SK-N-MC (cell line): ENCODE measurements at regions not wholly inside any gene's neighbourhood (a gene's known extent, or its start where the extent isn't known, plus 50 kb on each side); places are given as distances from the start of the nearest gene placed in this dataset.

Experiments used
- DNase-seq: peaks from one replicate; pipeline ENCODE4 v3.0.0-alpha.2; 2011; ENCODE audit warnings: low read depth, low spot score
- H3K27ac ChIP-seq: fragments of 200-600 bp; sonication (generic); 2 replicates; pipeline ENCODE4 v1.5.1; 2016; ENCODE audit warnings: mixed run types
- H3K36me3 ChIP-seq: fragments of 200-600 bp; sonication (generic); 2 replicates; pipeline ENCODE4 v1.6.1; 2017; ENCODE audit warnings: antibody characterized with exemption, low read length, mixed read lengths; ENCODE audit not compliant: insufficient read depth
- H3K4me3 ChIP-seq: fragments of 200-600 bp; sonication (generic); 2 replicates; pipeline ENCODE4 v1.5.1; 2016
- H3K9ac ChIP-seq: fragments of 200-600 bp; sonication (generic); 2 replicates; pipeline ENCODE4 v1.8.0; 2017; ENCODE audit warnings: mixed run types, mixed read lengths; ENCODE audit not compliant: insufficient read length
- H3K9me3 ChIP-seq: fragments of 200-600 bp; sonication (generic); 2 replicates; pipeline ENCODE4 v1.6.1; 2017; ENCODE audit warnings: low read depth, mild to moderate bottlenecking, antibody characterized with exemption, low read length, moderate library complexity, mixed read lengths
- EZH2 ChIP-seq: fragments of 200-600 bp; sonication (generic); IDR thresholded peaks from one replicate; pipeline ENCODE4 v1.6.1; 2017; ENCODE audit warnings: antibody characterized with exemption
- FOXP2 ChIP-seq: optimal IDR thresholded peaks from 2 replicates; pipeline ENCODE3; 2011; ENCODE audit warnings: mild to moderate bottlenecking, moderate library complexity; ENCODE audit not compliant: insufficient read depth; ENCODE audit errors: extremely low read length, control extremely low read depth
- POLR2AphosphoS5 ChIP-seq: IDR thresholded peaks from 2 replicates; pipeline ENCODE4 v1.6.1; 2012; ENCODE audit warnings: mild to moderate bottlenecking, low read depth, low read length, borderline replicate concordance

GRCh38 chr3:193833592-193833991 is 240.6 kb downstream of the OPA1 start:
- Histone ChIP-seq H3K4me3 (no peak overlapping the region), H3K36me3 (no peaks in the 10 kb centered on the region), H3K9me3 (no peaks in the 10 kb centered on the region), H3K9ac (no peak overlapping the region), H3K27ac (no peak overlapping the region)
- no peak for DNase-seq
- TF ChIP-seq POLR2AphosphoS5 = no peak
- no peak for TF ChIP-seq EZH2
- TF ChIP-seq FOXP2 = no peak

GRCh38 chr3:193835414-193835813 is 242.4 kb downstream of the OPA1 start:
- Histone ChIP-seq H3K36me3 (no peaks in the 10 kb centered on the region), H3K9ac (no peak overlapping the region), H3K9me3 (no peaks in the 10 kb centered on the region), H3K4me3 (no peak overlapping the region), H3K27ac (no peak overlapping the region)
- no peak for DNase-seq
- TF ChIP-seq FOXP2 (no peak), EZH2 (no peak)

- no peaks in the 10 kb centered on the region for H3K36me3 ChIP-seq
- TF ChIP-seq FOXP2 (no peak), POLR2AphosphoS5 (no peak), EZH2 (no peak)
- H3K9me3 ChIP-seq = no peaks in the 10 kb centered on the region
- no peak for DNase-seq
- H3K27ac ChIP-seq = no peak overlapping the region
- H3K9ac ChIP-seq = no peak overlapping the region
- no peak overlapping the region for H3K4me3 ChIP-seq
These were observed 243.5 kb downstream of the OPA1 start for GRCh38 chr3:193836511-193836910.

GRCh38 chr3:193836918-193837317 is 243.9 kb downstream of the OPA1 start:
- no peak overlapping the region for H3K9ac ChIP-seq
- no peak for DNase-seq
- no peak overlapping the region for H3K4me3 ChIP-seq
- H3K9me3 ChIP-seq = no peaks in the 10 kb centered on the region
- TF ChIP-seq POLR2AphosphoS5 (no peak), EZH2 (no peak), FOXP2 (no peak)
- H3K36me3 ChIP-seq = no peaks in the 10 kb centered on the region
- H3K27ac ChIP-seq = no peak overlapping the region

GRCh38 chr3:193837347-193837827 is 244.4 kb downstream of the OPA1 start:
- H3K36me3 ChIP-seq = no peaks in the 10 kb centered on the region
- TF ChIP-seq EZH2 (no peak), FOXP2 (no peak), POLR2AphosphoS5 (no peak)
- DNase-seq = no peak
- H3K9ac ChIP-seq = no peak overlapping the region
- no peak overlapping the region for H3K27ac ChIP-seq
- no peaks in the 10 kb centered on the region for H3K9me3 ChIP-seq
- H3K4me3 ChIP-seq = no peak overlapping the region

- Histone ChIP-seq H3K9me3 (no peaks in the 10 kb centered on the region), H3K4me3 (no peak overlapping the region), H3K27ac (no peak overlapping the region), H3K36me3 (no peaks in the 10 kb centered on the region), H3K9ac (no peak overlapping the region)
- DNase-seq = no peak
- no peak for TF ChIP-seq EZH2
- no peak for TF ChIP-seq FOXP2
- TF ChIP-seq POLR2AphosphoS5 = no peak
These were observed 247.2 kb downstream of the OPA1 start for GRCh38 chr3:193840111-193840641.

GRCh38 chr3:193841581-193841980 is 248.6 kb downstream of the OPA1 start:
- DNase-seq = no peak
- H3K27ac ChIP-seq = no peak overlapping the region

GRCh38 chr3:193842029-193842798 is 249.2 kb downstream of the OPA1 start:
- H3K9me3 ChIP-seq = no peaks in the 10 kb centered on the region
- no peak overlapping the region for H3K9ac ChIP-seq
- no peak for DNase-seq
- TF ChIP-seq POLR2AphosphoS5 (no peak), EZH2 (no peak), FOXP2 (no peak)
- no peak overlapping the region for H3K4me3 ChIP-seq
- no peak overlapping the region for H3K27ac ChIP-seq
- no peaks in the 10 kb centered on the region for H3K36me3 ChIP-seq

More at GRCh38 chr3:193841581-193841980, 248.6 kb downstream of the OPA1 start:
- H3K9ac ChIP-seq = no peak overlapping the region
- no peaks in the 10 kb centered on the region for H3K36me3 ChIP-seq
- no peaks in the 10 kb centered on the region for H3K9me3 ChIP-seq
- TF ChIP-seq FOXP2 (no peak), POLR2AphosphoS5 (no peak), EZH2 (no peak)
- no peak overlapping the region for H3K4me3 ChIP-seq

- TF ChIP-seq EZH2 = no peak
- TF ChIP-seq FOXP2 = no peak
- TF ChIP-seq POLR2AphosphoS5 = no peak
- H3K36me3 ChIP-seq = no peaks in the 10 kb centered on the region
- H3K9me3 ChIP-seq = no peaks in the 10 kb centered on the region
- no peak overlapping the region for H3K27ac ChIP-seq
- DNase-seq = no peak
- H3K9ac ChIP-seq = no peak overlapping the region
- H3K4me3 ChIP-seq = no peak overlapping the region
These were observed 249.9 kb downstream of the OPA1 start for GRCh38 chr3:193842832-193843473.
